PFSK-1 (cell line): ENCODE measurements at regions not wholly inside any gene's neighbourhood (a gene's known extent, or its start where the extent isn't known, plus 50 kb on each side); places are given as distances from the start of the nearest gene placed in this dataset.

Source experiments
- FOXP2 ChIP-seq: optimal IDR thresholded peaks from 2 replicates; pipeline ENCODE3; 2011; ENCODE audit warnings: borderline replicate concordance, control low read depth, inconsistent platforms; ENCODE audit not compliant: insufficient read depth; ENCODE audit errors: extremely low read length, extremely low read depth
- POLR2AphosphoS5 ChIP-seq: IDR thresholded peaks from 2 replicates; pipeline ENCODE4 v1.6.1; 2012; ENCODE audit warnings: low read depth, mild to moderate bottlenecking, control low read depth, low read length, moderate library complexity
- REST ChIP-seq, 2 experiments: IDR thresholded peaks; 2 replicates each; pipeline versions ENCODE4 v1.6.1 to v1.8.0; 2011 to 2012; ENCODE audit warnings: low read depth in 2 of 2, low read length in 2 of 2, control low read depth in 1 of 2, inconsistent platforms in 1 of 2, mild to moderate bottlenecking in 1 of 2, moderate library complexity in 1 of 2; ENCODE audit not compliant: insufficient read depth in 1 of 2
- SIN3A ChIP-seq: IDR thresholded peaks from 2 replicates; pipeline ENCODE4 v1.6.1; 2012; ENCODE audit warnings: mild to moderate bottlenecking, low read length, moderate library complexity, borderline replicate concordance; ENCODE audit not compliant: insufficient read depth
- TAF1 ChIP-seq: IDR thresholded peaks from 2 replicates; pipeline ENCODE4 v1.6.1; 2012; ENCODE audit warnings: low read length, control low read depth, borderline replicate concordance; ENCODE audit not compliant: insufficient read depth

- no peak for TF ChIP-seq FOXP2
- TF ChIP-seq SIN3A: no peak
- no peak for TF ChIP-seq POLR2AphosphoS5
- TF ChIP-seq REST (IDR thresholded peaks at IDR 0.05; ENCODE audit: insufficient read depth in 1 of 2, low read depth in 2 of 2, low read length in 2 of 2): no peak
- no peak for TF ChIP-seq TAF1
Observed at GRCh38 chr10:105974803-105975456, 1189.6 kb downstream of the SORCS1 start.

DNA sequence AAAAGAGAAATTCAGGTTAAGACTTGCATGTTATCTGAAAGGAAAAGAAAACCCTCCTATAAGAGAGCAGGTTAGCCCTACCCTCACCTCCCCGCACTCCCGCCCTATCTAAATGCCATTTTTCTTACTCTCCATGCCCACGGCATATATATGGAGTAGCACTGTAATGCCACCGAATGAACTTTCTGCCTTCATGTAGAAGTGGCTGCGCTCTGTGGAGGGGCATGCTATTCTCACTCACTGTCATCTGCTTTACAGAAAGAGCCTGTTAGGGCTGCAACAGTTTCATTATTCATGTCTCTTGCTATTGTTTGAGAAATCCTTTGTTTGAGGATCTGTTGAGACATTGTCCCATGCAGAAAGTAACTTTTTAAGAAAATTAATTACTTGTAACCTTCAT lies 1190.6 kb downstream of the SORCS1 start:
- TF ChIP-seq POLR2AphosphoS5 (no peak), FOXP2 (no peak), TAF1 (no peak), REST (IDR thresholded peaks at IDR 0.05; ENCODE audit: insufficient read depth in 1 of 2, low read depth in 2 of 2, low read length in 2 of 2) (no peak)

DNA sequence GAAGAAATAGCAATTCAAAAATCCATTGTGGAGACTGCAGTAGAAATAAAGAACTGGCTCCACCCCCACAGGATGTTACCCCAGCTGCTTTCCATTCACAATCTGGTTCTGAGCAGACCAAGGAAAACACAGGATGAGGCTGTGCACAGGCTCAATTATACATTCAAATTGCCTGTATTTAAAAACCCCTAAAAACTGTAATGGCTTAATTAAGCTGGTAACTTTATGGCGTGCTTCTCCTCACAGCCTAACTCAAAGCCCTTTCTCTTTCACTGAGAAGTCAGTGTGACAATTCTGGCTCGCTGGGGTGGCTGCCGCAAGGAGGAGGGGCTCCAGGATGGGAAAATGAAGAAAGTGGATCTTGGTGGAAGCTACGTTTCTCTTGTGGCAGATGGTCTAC lies 1191.1 kb downstream of the SORCS1 start:
- TF ChIP-seq POLR2AphosphoS5: peak; percentile 33; the same call in 1 of the 2 replicates
- 0 out of 2 replicates have a peak, but pooled peaks have one; percentile 54 for TF ChIP-seq SIN3A
- TF ChIP-seq FOXP2: no peak
- TF ChIP-seq REST (IDR thresholded peaks at IDR 0.05; ENCODE audit: insufficient read depth in 1 of 2, low read depth in 2 of 2, low read length in 2 of 2): no peak
- no peak for TF ChIP-seq TAF1

- TF ChIP-seq FOXP2 (no peak), TAF1 (no peak), POLR2AphosphoS5 (no peak), REST (IDR thresholded peaks at IDR 0.05; ENCODE audit: insufficient read depth in 1 of 2, low read depth in 2 of 2, low read length in 2 of 2) (peak in 1 of 2 experiments; percentile 78; a peak in 2 of 4 replicates)
Observed at GRCh38 chr10:105971460-105971859, 1193.0 kb downstream of the SORCS1 start.

GRCh38 chr10:105969884-105970377 lies 1194.6 kb downstream of the SORCS1 start:
- no peak for TF ChIP-seq FOXP2
- TF ChIP-seq SIN3A: no peak
- peak; percentile 92 for TF ChIP-seq POLR2AphosphoS5
- TF ChIP-seq REST (IDR thresholded peaks at IDR 0.05; ENCODE audit: insufficient read depth in 1 of 2, low read depth in 2 of 2, low read length in 2 of 2): no peak
- TF ChIP-seq TAF1: peak; percentile 57; the same call in 1 of the 2 replicates
